Tibial nerve (tissue), 4 donors: ENCODE measurements at regions not wholly inside any gene's neighbourhood (a gene's known extent, or its start where the extent isn't known, plus 50 kb on each side); places are given as distances from the start of the nearest gene placed in this dataset.

Experiments
- DNase-seq, 2 donors: peaks; one replicate each; pipeline ENCODE4 v3.0.0-alpha.2; 2019; ENCODE audit warnings: low spot score in 2 of 2
- H3K27ac ChIP-seq, 4 donors: fragments of 200-600 bp; sonication (generic) in 3 of 4; one replicate each; pipeline ENCODE4 v1.5.1; 2017 to 2019; ENCODE audit warnings: mild to moderate bottlenecking in 1 of 4
- H3K27me3 ChIP-seq, 2 donors: fragments of 200-600 bp; sonication (generic) in 1 of 2; one replicate each; pipeline versions ENCODE4 v1.5.1 to v1.6.0; 2017 to 2019
- H3K36me3 ChIP-seq, 3 donors: fragments of 200-600 bp; sonication (generic); one replicate each; pipeline ENCODE4 v1.5.1; 2018 to 2019
- H3K4me1 ChIP-seq, 4 donors: fragments of 200-600 bp; sonication (generic) in 3 of 4; one replicate each; pipeline ENCODE4 v1.5.1; 2017 to 2019
- H3K4me3 ChIP-seq, 4 donors: fragments of 200-600 bp; sonication (generic) in 3 of 4; one replicate each; pipeline ENCODE4 v1.5.1; 2017 to 2019; ENCODE audit warnings: mild to moderate bottlenecking in 1 of 4, moderate library complexity in 1 of 4
- H3K9me3 ChIP-seq, 4 donors: fragments of 200-600 bp; sonication (generic) in 3 of 4; one replicate each; pipeline ENCODE4 v1.5.1; 2017 to 2019
- CTCF ChIP-seq, 5 experiments: fragments of 200-600 bp in 3 of 5; fragments of 450-650 bp in 2 of 5; sonication (generic) in 3 of 5; IDR thresholded peaks; one replicate each; pipeline ENCODE4 v1.5.1; 2016 to 2019; ENCODE audit warnings: antibody characterized with exemption in 5 of 5, mild to moderate bottlenecking in 3 of 5, moderate library complexity in 2 of 5
- EP300 ChIP-seq, 2 donors: sonication (generic); formaldehyde crosslinking; IDR thresholded peaks; one replicate each; pipeline ENCODE4 v1.6.1; 2017; ENCODE audit warnings: antibody characterized with exemption in 2 of 2, mild to moderate bottlenecking in 1 of 2
- POLR2A ChIP-seq, 2 donors: fragments of 450-650 bp; IDR thresholded peaks; one replicate each; pipeline ENCODE4 v1.6.1; 2017; ENCODE audit warnings: antibody characterized with exemption in 2 of 2, mild to moderate bottlenecking in 2 of 2, moderate library complexity in 2 of 2
- WGBS, 2 donors: methylation state at CpG; one replicate each; pipeline ENCODE4 v1.1.5; 2018; 5-methylcytosine and 5-hydroxymethylcytosine counted together

DNA sequence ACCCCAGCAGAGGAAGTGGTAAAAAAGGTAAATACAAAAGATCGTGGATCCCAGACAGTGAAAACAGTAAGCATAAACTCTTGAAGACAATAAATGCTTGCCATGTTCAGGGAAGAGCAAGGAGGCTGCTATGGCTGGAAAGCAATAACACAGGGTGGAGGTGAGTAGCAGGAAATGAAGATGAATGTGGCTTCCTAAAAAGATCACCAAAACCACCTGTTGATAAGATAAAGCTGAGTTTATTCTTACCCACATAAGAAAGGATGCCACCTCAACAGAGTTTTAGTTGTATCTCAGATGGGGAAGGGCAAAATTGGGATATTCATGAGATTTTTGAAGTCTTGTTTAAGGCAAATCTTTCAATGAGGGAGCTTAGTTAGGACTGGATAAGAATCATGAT is 273.3 kb downstream of the MSX2 start:
- Histone ChIP-seq H3K36me3 (no peaks in the 10 kb centered on the region), H3K27ac (no peak overlapping the region), H3K9me3 (peaks cover 0 to 22% (median 0%) of the 10 kb centered on the region in 4 donors), H3K4me3 (no peak overlapping the region), H3K27me3 (no peaks in the 10 kb centered on the region), H3K4me1 (no peaks in the 10 kb centered on the region)
- TF ChIP-seq EP300 (IDR thresholded peaks at IDR 0.05) (no peak), CTCF (IDR thresholded peaks at IDR 0.05) (no peak), POLR2A (IDR thresholded peaks at IDR 0.05) (no peak)
- no peak for DNase-seq
- WGBS, 2 donors = 24 to 55% methylated on average over 1 of the region's 1 CpG

- no peaks in the 10 kb centered on the region for H3K36me3 ChIP-seq
Measured at GRCh38 chr5:174996941-174997340, 272.6 kb downstream of the MSX2 start.

DNA sequence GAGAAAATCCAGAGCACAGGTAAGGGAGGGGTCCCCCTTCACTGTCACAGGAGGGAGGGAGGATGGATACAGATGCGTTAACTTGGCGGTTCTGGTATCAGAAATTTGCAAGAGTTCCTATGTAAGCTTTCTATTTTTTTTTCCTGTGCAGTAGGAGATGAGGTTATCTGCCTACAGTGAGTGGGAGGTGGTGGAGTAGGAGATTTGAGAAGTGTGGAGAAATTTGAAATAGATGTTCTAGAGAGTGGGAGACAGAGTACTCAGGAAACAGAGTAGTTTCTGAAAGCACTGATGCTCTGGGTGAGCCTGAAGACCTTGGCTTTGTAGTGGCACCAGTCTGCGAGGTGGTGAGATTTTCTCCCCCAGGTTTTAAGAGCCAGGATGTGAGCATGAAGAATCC is 271.4 kb downstream of the MSX2 start:
- 84 to 89% methylated on average over 3 of the region's 3 CpGs for WGBS, 2 donors
- Histone ChIP-seq H3K4me1 (no peaks in the 10 kb centered on the region), H3K27ac (no peak overlapping the region), H3K27me3 (no peaks in the 10 kb centered on the region), H3K9me3 (peaks cover 0 to 22% (median 0%) of the 10 kb centered on the region in 4 donors), H3K36me3 (no peaks in the 10 kb centered on the region), H3K4me3 (no peak overlapping the region)
- DNase-seq = no peak
- TF ChIP-seq CTCF (IDR thresholded peaks at IDR 0.05) (no peak), EP300 (IDR thresholded peaks at IDR 0.05) (no peak), POLR2A (IDR thresholded peaks at IDR 0.05) (no peak)

More at GRCh38 chr5:174996941-174997340, 272.6 kb downstream of the MSX2 start:
- TF ChIP-seq CTCF (IDR thresholded peaks at IDR 0.05) = no peak
- no peak for TF ChIP-seq EP300 (IDR thresholded peaks at IDR 0.05)
- no peak for TF ChIP-seq POLR2A (IDR thresholded peaks at IDR 0.05)
- WGBS, 2 donors = 85 to 86% methylated on average over 4 of the region's 4 CpGs
- H3K4me1 ChIP-seq = no peaks in the 10 kb centered on the region
- H3K4me3 ChIP-seq = no peak overlapping the region
- H3K9me3 ChIP-seq = peaks cover 0 to 22% (median 0%) of the 10 kb centered on the region in 4 donors
- H3K27me3 ChIP-seq = no peaks in the 10 kb centered on the region
- no peak overlapping the region for H3K27ac ChIP-seq
- no peak for DNase-seq

DNA sequence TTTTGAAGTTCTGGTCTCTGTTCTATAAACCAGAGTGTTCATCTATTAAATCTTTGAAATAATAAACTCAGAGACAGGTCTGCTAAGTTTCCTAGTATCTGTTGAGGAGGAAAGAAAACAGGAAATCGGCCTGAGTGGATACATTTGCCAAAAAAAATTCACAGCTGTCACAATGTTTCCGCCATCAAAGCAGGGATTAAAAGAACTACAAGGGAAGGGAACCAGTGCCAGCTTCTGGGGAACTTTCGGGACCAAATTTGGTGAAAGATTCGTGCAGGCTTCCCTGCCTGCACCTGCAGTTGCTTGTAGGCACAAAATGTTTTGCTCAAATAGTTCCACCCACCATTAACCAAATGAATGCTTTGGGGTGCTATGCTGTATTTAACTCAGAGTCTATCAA is 267.5 kb downstream of the MSX2 start:
- 41 to 51% methylated on average over 4 of the region's 4 CpGs for WGBS, 2 donors
- no peak for TF ChIP-seq POLR2A (IDR thresholded peaks at IDR 0.05)
- no peak for TF ChIP-seq EP300 (IDR thresholded peaks at IDR 0.05)
- H3K4me3 ChIP-seq = no peak overlapping the region
- no peaks in the 10 kb centered on the region for H3K9me3 ChIP-seq
- peaks cover 0 to 7% (median 0%) of the 10 kb centered on the region in 4 donors for H3K4me1 ChIP-seq
- H3K27ac ChIP-seq = no peak overlapping the region
- no peak for DNase-seq
- H3K36me3 ChIP-seq = no peaks in the 10 kb centered on the region
- H3K27me3 ChIP-seq = no peaks in the 10 kb centered on the region

GRCh38 chr5:174990909-174991308 is 266.5 kb downstream of the MSX2 start:
- Histone ChIP-seq H3K27me3 (no peaks in the 10 kb centered on the region), H3K27ac (no peak overlapping the region), H3K4me1 (peaks cover 0 to 7% (median 0%) of the 10 kb centered on the region in 4 donors), H3K9me3 (no peaks in the 10 kb centered on the region), H3K36me3 (no peaks in the 10 kb centered on the region), H3K4me3 (no peak overlapping the region)
- no peak for DNase-seq
- WGBS, 2 donors = 57 to 73% methylated on average over 1 of the region's 1 CpG
- no peak for TF ChIP-seq EP300 (IDR thresholded peaks at IDR 0.05)
- TF ChIP-seq CTCF (IDR thresholded peaks at IDR 0.05) = no peak
- TF ChIP-seq POLR2A (IDR thresholded peaks at IDR 0.05) = no peak
